ENCODE measurements at regions not wholly inside any gene's neighbourhood (a gene's known extent, or its start where the extent isn't known, plus 50 kb on each side); places are given as distances from the start of the nearest gene placed in this dataset.
A peak's percentile ranks its signal among the peaks of the same experiment; 100 is the strongest.

- TF ChIP-seq CTCF (IDR thresholded peaks at IDR 0.05): no peak
- no peak for TF ChIP-seq POLR2A (IDR thresholded peaks at IDR 0.05)
- Histone ChIP-seq H3K4me1 (no peaks in the 10 kb centered on the region), H3K9me3 (no peaks in the 10 kb centered on the region), H3K27me3 (no peaks in the 10 kb centered on the region), H3K27ac (no peak overlapping the region), H3K36me3 (no peaks in the 10 kb centered on the region), H3K4me3 (no peak overlapping the region)
- DNase-seq (no peak), ATAC-seq (no peak)
- intact Hi-C loops (cut with DNase I): no loop called here
- WGBS (ENCODE audit: insufficient coverage, low coverage, low lambda C conversion rate, missing lambda C conversion rate): 86% methylated on average over 2 of the region's 2 CpGs
These were observed 78.4 kb upstream of the PRKAR2B start for GRCh38 chr7:106966121-106966520.

GRCh38 chr7:106968160-106968559, 76.3 kb upstream of the PRKAR2B start:
- ATAC-seq: no peak
- WGBS (ENCODE audit: insufficient coverage, low coverage, low lambda C conversion rate, missing lambda C conversion rate): 62% methylated on average over 3 of the region's 5 CpGs

GRCh38 chr7:106978425-106979420, 65.8 kb upstream of the PRKAR2B start:
- H3K4me1 ChIP-seq: no peaks in the 10 kb centered on the region

More at GRCh38 chr7:106968160-106968559, 76.3 kb upstream of the PRKAR2B start:
- Histone ChIP-seq H3K9me3 (no peaks in the 10 kb centered on the region), H3K4me1 (no peaks in the 10 kb centered on the region), H3K4me3 (no peak overlapping the region), H3K27ac (no peak overlapping the region), H3K27me3 (no peaks in the 10 kb centered on the region), H3K36me3 (no peaks in the 10 kb centered on the region)
- intact Hi-C loops (cut with DNase I): no loop called here
- no peak for DNase-seq
- TF ChIP-seq POLR2A (IDR thresholded peaks at IDR 0.05): no peak
- TF ChIP-seq CTCF (IDR thresholded peaks at IDR 0.05): no peak

GRCh38 chr7:106979551-106980357, 64.8 kb upstream of the PRKAR2B start:
- WGBS (ENCODE audit: insufficient coverage, low coverage, low lambda C conversion rate, missing lambda C conversion rate): 41% methylated on average over 8 of the region's 9 CpGs
- H3K27ac ChIP-seq: peak overlapping the region in 1 of 3 donors; percentile 4
- intact Hi-C loops (cut with DNase I): no loop called here
- H3K36me3 ChIP-seq: no peaks in the 10 kb centered on the region
- H3K9me3 ChIP-seq: no peaks in the 10 kb centered on the region
- ATAC-seq (peak; percentile 23 to 58 (median 48)), DNase-seq (no peak)
- H3K27me3 ChIP-seq: no peaks in the 10 kb centered on the region
- H3K4me3 ChIP-seq: no peak overlapping the region
- no peaks in the 10 kb centered on the region for H3K4me1 ChIP-seq
- TF ChIP-seq CTCF (IDR thresholded peaks at IDR 0.05) (no peak), POLR2A (IDR thresholded peaks at IDR 0.05) (no peak)

More at GRCh38 chr7:106978425-106979420, 65.8 kb upstream of the PRKAR2B start:
- no peak for TF ChIP-seq CTCF (IDR thresholded peaks at IDR 0.05)
- Histone ChIP-seq H3K27ac (peak overlapping the region in 1 of 3 donors; percentile 4), H3K9me3 (no peaks in the 10 kb centered on the region), H3K27me3 (no peaks in the 10 kb centered on the region), H3K36me3 (no peaks in the 10 kb centered on the region), H3K4me3 (no peak overlapping the region)
- ATAC-seq (peak; percentile 18 to 39 (median 26)), DNase-seq (no peak)
- intact Hi-C loops (cut with DNase I): no loop called here
- 53% methylated on average over 10 of the region's 10 CpGs for WGBS (ENCODE audit: insufficient coverage, low coverage, low lambda C conversion rate, missing lambda C conversion rate)

Measured in right lobe of liver (tissue), 6 donors.